Pulmonary artery endothelial cell (primary cell): ENCODE measurements at regions not wholly inside any gene's neighbourhood (a gene's known extent, or its start where the extent isn't known, plus 50 kb on each side); places are given as distances from the start of the nearest gene placed in this dataset.
"Not testable (repeated sequence)": the region's sequence is repeated elsewhere in the genome, so short reads cannot be mapped to it uniquely, and the experiment has no call there.

Experiments used
- DNase-seq: peaks from one replicate; pipeline ENCODE4 v3.0.0-alpha.2; 2011; ENCODE audit warnings: low read depth, low spot score

- DNase-seq, result no peak
Measured at GRCh38 chr15:66635006-66635405, 67.0 kb upstream of the SMAD6 start.

- no peak for DNase-seq
Measured at GRCh38 chr15:66635817-66636216, 66.2 kb upstream of the SMAD6 start.

GRCh38 chr15:66637044-66637443 is 65.0 kb upstream of the SMAD6 start:
- DNase-seq, result not testable (repeated sequence)

- DNase-seq, result no peak
Measured at GRCh38 chr15:66638377-66638776, 63.7 kb upstream of the SMAD6 start.

- no peak for DNase-seq
Measured at GRCh38 chr15:66641485-66642315, 60.3 kb upstream of the SMAD6 start.

GRCh38 chr15:66642514-66642913 is 59.5 kb upstream of the SMAD6 start:
- no peak for DNase-seq

GRCh38 chr15:66643033-66643432 is 59.0 kb upstream of the SMAD6 start:
- no peak for DNase-seq

- DNase-seq, result no peak
Measured at GRCh38 chr15:66644000-66644787, 57.8 kb upstream of the SMAD6 start.

- peak; percentile 37 for DNase-seq
Measured at GRCh38 chr15:66644869-66645268, 57.2 kb upstream of the SMAD6 start.

- no peak for DNase-seq
Measured at GRCh38 chr15:66646308-66646707, 55.7 kb upstream of the SMAD6 start.

- DNase-seq, result no peak
Measured at GRCh38 chr15:66646799-66647198, 55.2 kb upstream of the SMAD6 start.

GRCh38 chr15:66647358-66647757 is 54.7 kb upstream of the SMAD6 start:
- DNase-seq, result peak; percentile 19

GRCh38 chr15:66648588-66648987 is 53.4 kb upstream of the SMAD6 start:
- no peak for DNase-seq

GRCh38 chr15:66649235-66649984 is 52.6 kb upstream of the SMAD6 start:
- no peak for DNase-seq

- DNase-seq, result peak; percentile 50
Measured at GRCh38 chr15:66650433-66650832, 51.6 kb upstream of the SMAD6 start.

- no peak for DNase-seq
Measured at GRCh38 chr15:66651198-66651597, 50.8 kb upstream of the SMAD6 start.

GRCh38 chr15:66651913-66652642 is 50.0 kb upstream of the SMAD6 start:
- no peak for DNase-seq
